Heart left ventricle (tissue), 16 donors: ENCODE measurements at regions not wholly inside any gene's neighbourhood (a gene's known extent, or its start where the extent isn't known, plus 50 kb on each side); places are given as distances from the start of the nearest gene placed in this dataset.

Experiments
- ATAC-seq, 4 donors: fragments of 200-7000 bp; cut with Tn5 transposase; one replicate each; pipeline ENCODE4 v1.9.1; 2020 to 2022; ENCODE audit warnings: moderate library complexity in 4 of 4, mild to moderate bottlenecking in 3 of 4, moderate number of reproducible peaks in 1 of 4
- DNase-seq, 5 donors: peaks; one replicate each; pipeline ENCODE4 v3.0.0-alpha.2; 2020
- H3K27ac ChIP-seq, 12 donors: fragments of 200-600 bp; sonication (generic) in 4 of 12; one replicate each; pipeline versions ENCODE4 v1.5.0 to v1.8.0; 2016 to 2022; ENCODE audit warnings: mild to moderate bottlenecking in 2 of 12
- H3K27me3 ChIP-seq, 9 donors: fragments of 200-600 bp; sonication (generic) in 2 of 9; one replicate each; pipeline versions ENCODE4 v1.5.1 to v1.8.0; 2016 to 2022; ENCODE audit warnings: mild to moderate bottlenecking in 3 of 9
- H3K36me3 ChIP-seq, 9 donors: fragments of 200-600 bp; sonication (generic) in 2 of 9; one replicate each; pipeline versions ENCODE4 v1.5.0 to v1.8.0; 2018 to 2022; ENCODE audit warnings: mild to moderate bottlenecking in 2 of 9
- H3K4me1 ChIP-seq, 12 donors: fragments of 200-600 bp; sonication (generic) in 4 of 12; one replicate each; pipeline versions ENCODE4 v1.5.0 to v1.8.0; 2016 to 2022; ENCODE audit warnings: mild to moderate bottlenecking in 3 of 12
- H3K4me3 ChIP-seq, 12 donors: fragments of 200-600 bp; sonication (generic) in 4 of 12; one replicate each; pipeline versions ENCODE4 v1.5.0 to v1.8.0; 2017 to 2022; ENCODE audit warnings: mild to moderate bottlenecking in 9 of 12, moderate library complexity in 4 of 12
- H3K9me3 ChIP-seq, 12 donors: fragments of 200-600 bp; sonication (generic) in 4 of 12; one replicate each; pipeline versions ENCODE4 v1.5.0 to v1.8.0; 2016 to 2022; ENCODE audit warnings: mild to moderate bottlenecking in 1 of 12
- POLR2A ChIP-seq, 2 donors: fragments of 450-650 bp; IDR thresholded peaks; one replicate each; pipeline ENCODE4 v1.6.1; 2017; ENCODE audit warnings: antibody characterized with exemption in 2 of 2, mild to moderate bottlenecking in 2 of 2, moderate library complexity in 2 of 2
- WGBS, 4 donors: extraction: QIAGEN DNeasy Blood & Tissue Kit in 2 of 4; methylation state at CpG; one replicate each; pipeline versions ENCODE4 v1.1.5 to v1.1.7; 2013 to 2018; 5-methylcytosine and 5-hydroxymethylcytosine counted together
- intact Hi-C, 10 donors: fragments of 100-400 bp; cut with DNase I; formaldehyde crosslinking; loops; one replicate each; pipeline versions ENCODE4 v1.11.1 to v1.14.2; 2022
- TF ChIP-seq, protein P1 (sequence below), 12 donors: fragments of 200-600 bp; sonication (generic) in 4 of 12; IDR thresholded peaks; one replicate each; pipeline versions ENCODE4 v1.5.0 to v1.8.0; 2018 to 2022; ENCODE audit warnings: antibody characterized with exemption in 12 of 12, mild to moderate bottlenecking in 5 of 12
- donor health status: ischemic (EF 13 %, LVEDD 7.1; RV severe dilation, severe dysfunction).
- donor health status: healthy with polysubstance abuse.
- donor health status: DM: no; HTN: yes; CAD: no.
- donor health status: DM: no; HTN: no; CAD: no.
- donor health status: ischemic (EF 25% LVEDD 6.9; RV normal size, moderate dysfunction).
- donor health status: ischemic (EF 25% LVEDD 5.7; RV mildly dilated, moderate dysfunction).
- donor health status: healthy.
- donor health status: DM: yes; HTN: yes; CAD: no.
- donor health status: ischemic (EF 35%, LVEDD 5.7; RV mildly dilated, moderate dysfunction).
- donor health status: nonischemic (EF 11% LVEDD 7.7; RV severe dilation, severe dysfunction).
- donor health status: DM: yes; HTN: yes; CAD: no.
- donor health status: PGD.
- donor health status: ischemic (EF 29% LVEDD 5.4; RV normal size, mild dysfunction).
- donor health status: nonischemic (EF 23%, LVEDD 6.1; RV moderate dilation, normal function).

DNA sequence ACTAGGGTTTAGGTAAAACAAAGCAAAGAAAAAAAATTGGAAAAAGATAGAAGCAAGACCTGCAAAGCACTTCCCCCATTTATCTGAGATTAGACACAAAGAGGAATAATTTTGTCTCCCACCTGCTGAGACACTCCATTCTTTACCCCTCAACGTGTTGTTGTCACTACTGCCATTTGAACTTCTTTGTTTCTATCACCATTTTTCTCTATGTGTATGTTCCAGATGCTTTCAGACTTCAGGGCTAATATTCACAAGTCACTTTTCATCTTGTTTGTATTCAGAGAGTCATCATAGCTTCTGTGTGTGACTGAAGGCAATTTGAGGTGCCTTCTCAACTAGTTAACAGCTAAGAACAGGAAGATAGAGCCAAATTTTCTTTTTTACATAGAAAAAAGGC, 512.5 kb downstream of the TBC1D4 start:
- Histone ChIP-seq H3K27me3 (no peaks in the 10 kb centered on the region), H3K27ac (no peak overlapping the region), H3K4me1 (peaks cover 0 to 16% (median 1%) of the 10 kb centered on the region in 12 donors), H3K4me3 (no peak overlapping the region), H3K9me3 (peaks cover 0 to 4% (median 0%) of the 10 kb centered on the region in 12 donors), H3K36me3 (no peaks in the 10 kb centered on the region)
- intact Hi-C loops: no loop called here
- TF ChIP-seq POLR2A (IDR thresholded peaks at IDR 0.05): no peak
- TF ChIP-seq, protein P1, sequence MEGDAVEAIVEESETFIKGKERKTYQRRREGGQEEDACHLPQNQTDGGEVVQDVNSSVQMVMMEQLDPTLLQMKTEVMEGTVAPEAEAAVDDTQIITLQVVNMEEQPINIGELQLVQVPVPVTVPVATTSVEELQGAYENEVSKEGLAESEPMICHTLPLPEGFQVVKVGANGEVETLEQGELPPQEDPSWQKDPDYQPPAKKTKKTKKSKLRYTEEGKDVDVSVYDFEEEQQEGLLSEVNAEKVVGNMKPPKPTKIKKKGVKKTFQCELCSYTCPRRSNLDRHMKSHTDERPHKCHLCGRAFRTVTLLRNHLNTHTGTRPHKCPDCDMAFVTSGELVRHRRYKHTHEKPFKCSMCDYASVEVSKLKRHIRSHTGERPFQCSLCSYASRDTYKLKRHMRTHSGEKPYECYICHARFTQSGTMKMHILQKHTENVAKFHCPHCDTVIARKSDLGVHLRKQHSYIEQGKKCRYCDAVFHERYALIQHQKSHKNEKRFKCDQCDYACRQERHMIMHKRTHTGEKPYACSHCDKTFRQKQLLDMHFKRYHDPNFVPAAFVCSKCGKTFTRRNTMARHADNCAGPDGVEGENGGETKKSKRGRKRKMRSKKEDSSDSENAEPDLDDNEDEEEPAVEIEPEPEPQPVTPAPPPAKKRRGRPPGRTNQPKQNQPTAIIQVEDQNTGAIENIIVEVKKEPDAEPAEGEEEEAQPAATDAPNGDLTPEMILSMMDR (IDR thresholded peaks at IDR 0.05): no peak
- ATAC-seq: no peak
- WGBS, 4 donors: 73 to 79% (median 74%) methylated on average over 1 of the region's 1 CpG
- DNase-seq: no peak

GRCh38 chr13:74966814-74967424, 515.0 kb downstream of the TBC1D4 start:
- no peak for TF ChIP-seq POLR2A (IDR thresholded peaks at IDR 0.05)
- TF ChIP-seq, protein P1 (IDR thresholded peaks at IDR 0.05): no peak
- DNase-seq (peak in 3 of 5 donors; percentile 21 to 60 (median 51)), ATAC-seq (peak in 3 of 4 donors; percentile 34 to 95 (median 63))
- H3K4me1 ChIP-seq: peaks cover 0 to 16% (median 1%) of the 10 kb centered on the region in 12 donors
- H3K36me3 ChIP-seq: no peaks in the 10 kb centered on the region
- peaks cover 0 to 6% (median 0%) of the 10 kb centered on the region in 12 donors for H3K9me3 ChIP-seq
- intact Hi-C loops: no loop called here
- H3K27me3 ChIP-seq: no peaks in the 10 kb centered on the region
- H3K27ac ChIP-seq: peak overlapping the region in 2 of 12 donors; percentile 62
- WGBS, 4 donors: 34 to 39% (median 35%) methylated on average over 5 of the region's 5 CpGs
- H3K4me3 ChIP-seq: no peak overlapping the region

GRCh38 chr13:74966275-74966674, 515.7 kb downstream of the TBC1D4 start:
- no peak for ATAC-seq
- H3K27ac ChIP-seq: peak overlapping the region in 2 of 12 donors; percentile 62
- no peaks in the 10 kb centered on the region for H3K36me3 ChIP-seq
- no peaks in the 10 kb centered on the region for H3K27me3 ChIP-seq
- no peak overlapping the region for H3K4me3 ChIP-seq
- intact Hi-C loops: no loop called here
- 44 to 56% (median 50%) methylated on average over 4 of the region's 4 CpGs for WGBS, 4 donors
- H3K4me1 ChIP-seq: peaks cover 0 to 16% (median 1%) of the 10 kb centered on the region in 12 donors
- DNase-seq: no peak
- peaks cover 0 to 8% (median 0%) of the 10 kb centered on the region in 12 donors for H3K9me3 ChIP-seq
- TF ChIP-seq, protein P1 (IDR thresholded peaks at IDR 0.05): no peak
- no peak for TF ChIP-seq POLR2A (IDR thresholded peaks at IDR 0.05)

- H3K36me3 ChIP-seq: no peaks in the 10 kb centered on the region
- ATAC-seq (no peak), DNase-seq (no peak)
- no peaks in the 10 kb centered on the region for H3K27me3 ChIP-seq
- TF ChIP-seq, protein P1 (IDR thresholded peaks at IDR 0.05): no peak
- no peak for TF ChIP-seq POLR2A (IDR thresholded peaks at IDR 0.05)
- no peak overlapping the region for H3K4me3 ChIP-seq
- H3K27ac ChIP-seq: no peak overlapping the region
- peaks cover 0 to 52% (median 14%) of the 10 kb centered on the region in 12 donors for H3K9me3 ChIP-seq
- WGBS, 4 donors: 87 to 98% (median 90%) methylated on average over 2 of the region's 2 CpGs
- H3K4me1 ChIP-seq: no peaks in the 10 kb centered on the region
- intact Hi-C loops: no loop called here
Measured at GRCh38 chr13:74945637-74946036, 536.3 kb downstream of the TBC1D4 start.
